NB4 (cell line): ENCODE measurements at regions not wholly inside any gene's neighbourhood (a gene's known extent, or its start where the extent isn't known, plus 50 kb on each side); places are given as distances from the start of the nearest gene placed in this dataset.
A peak's percentile ranks its signal among the peaks of the same experiment; 100 is the strongest.

Source experiments
- DNase-seq: peaks from one replicate; pipeline ENCODE4 v3.0.0; 2010; ENCODE audit warnings: low read depth
- H3K4me3 ChIP-seq: one replicate; pipeline ENCODE4 v1.5.1; 2011; ENCODE audit warnings: mild to moderate bottlenecking, low read depth, low read length, moderate library complexity
- CTCF ChIP-seq: IDR thresholded peaks from one replicate; pipeline ENCODE4 v1.5.1; 2012; ENCODE audit warnings: low read depth, low read length
- MAX ChIP-seq: IDR thresholded peaks from 2 replicates; pipeline ENCODE4 v1.6.1; 2011; ENCODE audit warnings: low read depth, low read length
- MYC ChIP-seq: IDR thresholded peaks from 2 replicates; pipeline ENCODE4 v1.6.1; 2011; ENCODE audit warnings: low read depth, low read length
- POLR2A ChIP-seq: IDR thresholded peaks from 2 replicates; pipeline ENCODE4 v1.6.1; 2011; ENCODE audit warnings: mild to moderate bottlenecking; ENCODE audit not compliant: insufficient read length; ENCODE audit errors: extremely low read depth

- TF ChIP-seq MYC = no peak
- no peak for TF ChIP-seq CTCF
- TF ChIP-seq POLR2A = no peak
- TF ChIP-seq MAX = no peak
- H3K4me3 ChIP-seq = no peak overlapping the region
- DNase-seq = no peak
Measured at GRCh38 chr12:22971247-22971646, 346.3 kb downstream of the ETNK1 start.

GRCh38 chr12:22971701-22972191 is 346.8 kb downstream of the ETNK1 start:
- no peak overlapping the region for H3K4me3 ChIP-seq
- DNase-seq = no peak
- no peak for TF ChIP-seq MYC

GRCh38 chr12:22974865-22975264 is 349.9 kb downstream of the ETNK1 start:
- H3K4me3 ChIP-seq = no peak overlapping the region
- DNase-seq = peak; percentile 30
- TF ChIP-seq MAX (no peak), MYC (no peak), POLR2A (no peak), CTCF (no peak)

GRCh38 chr12:22978962-22979361 is 354.0 kb downstream of the ETNK1 start:
- H3K4me3 ChIP-seq = no peak overlapping the region
- TF ChIP-seq CTCF = no peak
- 0 out of 2 replicates have a peak, but pooled peaks have one; percentile 29 for TF ChIP-seq MAX
- no peak for TF ChIP-seq POLR2A
- no peak for TF ChIP-seq MYC
- DNase-seq = no peak

- no peak for DNase-seq
- no peak for TF ChIP-seq POLR2A
- TF ChIP-seq MAX = no peak
- TF ChIP-seq CTCF = no peak
- TF ChIP-seq MYC = no peak
Measured at GRCh38 chr12:22979854-22980469, 355.0 kb downstream of the ETNK1 start.

GRCh38 chr12:22981711-22982110 is 356.7 kb downstream of the ETNK1 start:
- no peak for DNase-seq
- no peak for TF ChIP-seq MYC
- TF ChIP-seq CTCF = no peak
- TF ChIP-seq MAX = no peak
- TF ChIP-seq POLR2A = no peak
- H3K4me3 ChIP-seq = no peak overlapping the region

More at GRCh38 chr12:22979854-22980469, 355.0 kb downstream of the ETNK1 start:
- H3K4me3 ChIP-seq = no peak overlapping the region
